Keratinocyte (primary cell): ENCODE measurements at regions not wholly inside any gene's neighbourhood (a gene's known extent, or its start where the extent isn't known, plus 50 kb on each side); places are given as distances from the start of the nearest gene placed in this dataset.

Experiments used
- CTCF ChIP-seq, 3 experiments: IDR thresholded peaks in 1 of 3; conservative IDR thresholded peaks in 1 of 3; optimal IDR thresholded peaks in 1 of 3; 2 replicates in 2 of 3; 3 replicates in 1 of 3; pipeline versions ENCODE3 to v1.5.1; 2011; ENCODE audit warnings: low read length in 3 of 3, mild to moderate bottlenecking in 3 of 3, moderate library complexity in 2 of 3, control low read depth in 1 of 3, inconsistent platforms in 1 of 3; ENCODE audit not compliant: insufficient read depth in 2 of 3; ENCODE audit errors: extremely low read depth in 1 of 3
- EZH2 ChIP-seq: IDR thresholded peaks from one replicate; pipeline ENCODE4 v1.6.1; 2012; ENCODE audit warnings: inconsistent platforms, mild to moderate bottlenecking, low read length, moderate library complexity

GRCh38 chr5:13278148-13278547 is 666.3 kb downstream of the DNAH5 start:
- TF ChIP-seq CTCF (optimal IDR thresholded peaks at IDR 0.05 in 1 of 3, IDR thresholded peaks at IDR 0.05 in 1 of 3, conservative IDR thresholded peaks at IDR 0.05 in 1 of 3; ENCODE audit: extremely low read depth in 1 of 3, insufficient read depth in 2 of 3, low read length in 3 of 3) = peak in 1 of 3 experiments; percentile 12
- no peak for TF ChIP-seq EZH2
